GM12891 (cell line): ENCODE measurements at regions not wholly inside any gene's neighbourhood (a gene's known extent, or its start where the extent isn't known, plus 50 kb on each side); places are given as distances from the start of the nearest gene placed in this dataset.

Experiments used
- PAX5 ChIP-seq: IDR thresholded peaks from 2 replicates; pipeline ENCODE4 v1.6.1; 2011; ENCODE audit warnings: low read length, moderate library complexity, mild to moderate bottlenecking; ENCODE audit not compliant: insufficient read depth, severe bottlenecking
- POLR2A ChIP-seq: IDR thresholded peaks from 2 replicates; pipeline ENCODE4 v1.6.1; 2011; ENCODE audit warnings: low read depth, low read length, control low read depth
- POLR2AphosphoS5 ChIP-seq: IDR thresholded peaks from 2 replicates; pipeline ENCODE4 v1.6.1; 2011; ENCODE audit warnings: low read depth, low read length, control low read depth
- POU2F2 ChIP-seq: IDR thresholded peaks from 2 replicates; pipeline ENCODE4 v1.6.1; 2011; ENCODE audit warnings: low read depth, mild to moderate bottlenecking, control low read depth, low read length, moderate library complexity
- SPI1 ChIP-seq: IDR thresholded peaks from 2 replicates; pipeline ENCODE4 v1.6.1; 2011; ENCODE audit warnings: low read depth, low read length, control low read depth
- TAF1 ChIP-seq: IDR thresholded peaks from 2 replicates; pipeline ENCODE4 v1.6.1; 2011; ENCODE audit warnings: low read depth, low read length, control low read depth

GRCh38 chr16:76768948-76769347, 422.0 kb upstream of the MON1B start:
- no peak for TF ChIP-seq POLR2A
- TF ChIP-seq POLR2AphosphoS5, result no peak
- no peak for TF ChIP-seq PAX5
- no peak for TF ChIP-seq TAF1
- no peak for TF ChIP-seq SPI1
- TF ChIP-seq POU2F2, result no peak
